Karpas-422 (cell line): ENCODE measurements at regions not wholly inside any gene's neighbourhood (a gene's known extent, or its start where the extent isn't known, plus 50 kb on each side); places are given as distances from the start of the nearest gene placed in this dataset.
"Not testable (repeated sequence)": the region's sequence is repeated elsewhere in the genome, so short reads cannot be mapped to it uniquely, and the experiment has no call there.

Experiments
- DNase-seq: peaks from one replicate; pipeline ENCODE4 v3.0.0-alpha.2; 2015
- H2AFZ ChIP-seq: fragments of 200-600 bp; sonication (generic); 2 replicates; pipeline ENCODE4 v1.6.1; 2014; ENCODE audit warnings: antibody characterized with exemption, low read length, mixed read lengths
- H3K27ac ChIP-seq: fragments of 200-600 bp; sonication (generic); 2 replicates; pipeline ENCODE4 v1.5.1; 2014; ENCODE audit warnings: mild to moderate bottlenecking, low read length, moderate library complexity
- H3K27me3 ChIP-seq: fragments of 200-600 bp; sonication (generic); 2 replicates; pipeline ENCODE4 v1.6.1; 2014; ENCODE audit warnings: low read length, mixed read lengths
- H3K36me3 ChIP-seq: fragments of 200-600 bp; sonication (generic); 2 replicates; pipeline ENCODE4 v1.6.1; 2014; ENCODE audit warnings: low read length, mixed read lengths; ENCODE audit not compliant: insufficient read depth
- H3K4me1 ChIP-seq: fragments of 200-600 bp; sonication (generic); 2 replicates; pipeline ENCODE4 v1.6.1; 2014; ENCODE audit warnings: mild to moderate bottlenecking, low read length, mixed read lengths
- H3K4me2 ChIP-seq: fragments of 200-600 bp; sonication (generic); 2 replicates; pipeline ENCODE4 v1.6.1; 2014; ENCODE audit warnings: low read length, low read depth, mild to moderate bottlenecking; ENCODE audit not compliant: poor library complexity, severe bottlenecking
- H3K4me3 ChIP-seq: fragments of 200-600 bp; sonication (generic); 2 replicates; pipeline ENCODE4 v1.5.1; 2014; ENCODE audit warnings: mild to moderate bottlenecking, antibody characterized with exemption, low read length, mixed read lengths
- H3K79me2 ChIP-seq: fragments of 200-600 bp; sonication (generic); 2 replicates; pipeline ENCODE4 v1.6.1; 2014; ENCODE audit warnings: mild to moderate bottlenecking, low read length, mixed read lengths
- H3K9ac ChIP-seq: fragments of 200-600 bp; sonication (generic); 2 replicates; pipeline ENCODE4 v1.6.0; 2014; ENCODE audit warnings: low read length
- H3K9me2 ChIP-seq: fragments of 200-600 bp; sonication (generic), shearing (Covaris generic); replicated peaks from 2 replicates; pipeline ENCODE4 v1.6.0; 2014; ENCODE audit warnings: mild to moderate bottlenecking, low read length, moderate library complexity; ENCODE audit not compliant: insufficient read depth
- H3K9me3 ChIP-seq: fragments of 300-700, 200-600 bp; sonication (generic); 2 replicates; pipeline ENCODE4 v1.6.1; 2014; ENCODE audit warnings: low read length, mixed read lengths
- H4K20me1 ChIP-seq: fragments of 200-600 bp; sonication (generic); 2 replicates; pipeline ENCODE4 v1.6.1; 2014; ENCODE audit warnings: mild to moderate bottlenecking, antibody characterized with exemption, low read length, low read depth; ENCODE audit not compliant: insufficient read depth

DNA sequence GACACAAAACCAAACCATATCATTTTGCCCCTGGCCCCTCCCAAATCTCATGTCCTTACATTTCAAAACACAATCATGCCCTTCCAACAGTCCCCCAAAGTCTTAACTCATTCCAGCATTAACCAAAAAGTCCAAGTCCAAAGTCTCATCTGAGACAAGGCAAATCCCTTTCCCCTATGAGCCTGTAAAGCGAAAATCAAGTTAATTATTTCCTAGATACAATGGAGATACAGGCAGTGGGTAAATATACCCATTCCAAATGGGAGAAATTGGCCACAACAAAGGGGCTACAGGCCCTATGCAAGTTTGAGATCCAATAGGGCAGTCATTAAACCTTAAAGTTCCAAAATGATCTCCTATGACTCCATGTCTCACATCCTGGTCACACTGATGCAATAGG is 709.9 kb upstream of the LUZP2 start:
- not testable (repeated sequence) for H3K4me2 ChIP-seq, H3K4me3 ChIP-seq, DNase-seq, H3K36me3 ChIP-seq, H3K27me3 ChIP-seq, H3K4me1 ChIP-seq, H3K9me2 ChIP-seq, H3K79me2 ChIP-seq, H2AFZ ChIP-seq, H3K27ac ChIP-seq, H3K9ac ChIP-seq, H4K20me1 ChIP-seq
- H3K9me3 ChIP-seq: peaks cover 13% of the 10 kb centered on the region

DNA sequence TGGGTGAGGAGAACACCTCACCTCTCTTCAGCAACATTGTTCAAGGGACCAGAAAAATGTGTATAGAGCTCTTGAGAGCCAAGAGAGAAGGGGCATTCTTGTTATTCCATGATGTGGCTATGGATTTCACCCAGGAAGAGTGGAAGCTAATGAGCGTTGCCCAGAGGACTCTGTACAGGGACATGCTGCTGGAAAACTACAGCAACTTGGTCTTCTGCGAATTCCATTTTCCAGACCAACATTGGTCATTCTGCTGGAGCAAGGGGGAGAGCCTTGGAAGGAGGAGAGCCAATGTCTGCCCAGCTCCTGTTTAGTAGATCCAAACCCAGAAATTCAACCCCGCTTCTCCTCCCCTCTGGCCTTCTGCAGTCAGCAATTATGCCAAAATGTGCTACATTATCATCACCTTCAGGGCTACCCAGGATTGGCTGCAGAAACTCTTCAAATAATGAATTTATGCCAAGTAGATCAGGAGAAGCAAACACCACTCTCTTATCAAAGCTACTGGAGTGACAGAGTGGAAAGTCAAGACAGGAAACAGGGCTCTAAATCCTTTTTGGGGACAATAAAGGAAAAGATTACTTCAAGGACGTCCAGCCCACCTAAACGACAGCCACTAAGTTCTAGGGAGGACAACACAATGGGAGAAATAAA is 707.5 kb upstream of the LUZP2 start:
- no peak overlapping the region for H3K27ac ChIP-seq

DNA sequence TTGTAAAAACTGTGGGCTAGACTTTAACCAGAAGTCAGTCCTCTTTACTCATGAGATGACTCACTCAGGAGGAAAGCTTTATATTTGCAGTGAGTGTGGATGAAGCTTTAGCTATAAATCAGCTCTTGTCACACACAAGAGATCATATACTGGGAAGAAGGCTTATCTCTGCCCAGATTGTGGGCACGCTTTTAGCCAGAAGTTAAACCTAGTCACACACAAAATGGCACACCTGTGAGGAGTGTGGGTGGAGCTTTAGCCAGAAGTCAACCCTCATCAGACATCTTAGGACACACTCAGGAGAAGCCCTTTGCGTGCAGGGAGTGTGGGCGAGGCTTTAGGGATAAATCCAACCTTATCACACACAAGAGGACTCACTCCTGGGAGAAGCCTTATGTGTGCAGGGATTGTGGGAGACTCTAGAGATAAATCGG is 706.9 kb upstream of the LUZP2 start:
- H3K27ac ChIP-seq: no peak overlapping the region
- no peak overlapping the region for H3K9ac ChIP-seq
- H4K20me1 ChIP-seq: no peaks in the 10 kb centered on the region
- H3K27me3 ChIP-seq: no peaks in the 10 kb centered on the region
- no peak overlapping the region for H3K4me2 ChIP-seq
- H3K9me3 ChIP-seq: peaks cover 7% of the 10 kb centered on the region
- H3K36me3 ChIP-seq: no peaks in the 10 kb centered on the region
- no peak for DNase-seq
- H3K9me2 ChIP-seq: no peaks in the 10 kb centered on the region
- H3K4me1 ChIP-seq: no peaks in the 10 kb centered on the region
- no peak overlapping the region for H3K4me3 ChIP-seq
- H3K79me2 ChIP-seq: no peaks in the 10 kb centered on the region
- H2AFZ ChIP-seq: no peak overlapping the region

More for the DNA sequence above, 707.5 kb upstream of the LUZP2 start:
- H3K9ac ChIP-seq: no peak overlapping the region
- no peak for DNase-seq
- H3K4me3 ChIP-seq: no peak overlapping the region
- H4K20me1 ChIP-seq: no peaks in the 10 kb centered on the region
- H3K4me1 ChIP-seq: no peaks in the 10 kb centered on the region
- H3K9me3 ChIP-seq: peaks cover 13% of the 10 kb centered on the region
- H2AFZ ChIP-seq: no peak overlapping the region
- H3K27me3 ChIP-seq: no peaks in the 10 kb centered on the region
- H3K9me2 ChIP-seq: no peaks in the 10 kb centered on the region
- no peak overlapping the region for H3K4me2 ChIP-seq
- H3K79me2 ChIP-seq: no peaks in the 10 kb centered on the region
- no peaks in the 10 kb centered on the region for H3K36me3 ChIP-seq

DNA sequence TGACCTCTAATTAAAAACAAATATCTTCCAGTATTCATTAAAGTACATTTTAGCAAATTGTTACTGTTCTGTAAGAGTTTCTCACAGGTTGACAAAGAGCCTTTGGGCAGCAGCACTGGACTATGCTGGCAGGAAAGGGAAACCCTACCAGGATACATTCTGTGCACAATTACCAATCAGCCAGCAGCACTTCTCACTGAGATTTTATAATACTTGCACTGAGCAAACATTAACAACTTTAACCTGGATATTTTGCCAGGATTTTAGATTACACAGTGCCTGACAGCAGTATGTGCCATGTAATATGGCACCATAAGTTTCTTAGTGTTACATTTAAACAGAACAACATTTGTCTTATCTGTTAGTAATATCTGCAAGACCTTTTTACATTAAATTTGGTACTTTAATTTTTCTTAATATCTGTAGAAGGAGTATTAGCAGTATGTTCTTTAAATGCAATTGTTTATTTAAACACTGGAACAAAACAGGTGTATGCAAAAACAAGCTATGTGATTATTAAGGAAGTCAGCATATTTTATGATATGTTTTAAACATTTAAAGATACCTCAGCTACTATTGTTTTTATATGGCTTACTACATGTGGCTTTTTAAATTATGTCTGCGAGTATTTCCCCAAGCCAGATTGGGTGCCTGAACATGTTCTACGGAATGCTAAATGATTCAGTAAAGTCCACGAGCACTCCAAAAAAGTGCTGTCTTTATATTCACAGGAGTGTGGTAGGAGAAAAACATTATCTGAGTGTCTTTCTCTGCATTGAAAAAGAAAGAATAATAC is 699.0 kb upstream of the LUZP2 start:
- DNase-seq: no peak
- H3K79me2 ChIP-seq: no peaks in the 10 kb centered on the region
- H3K27me3 ChIP-seq: no peaks in the 10 kb centered on the region
- no peak overlapping the region for H3K4me3 ChIP-seq
- H2AFZ ChIP-seq: no peak overlapping the region
- no peaks in the 10 kb centered on the region for H3K9me2 ChIP-seq
- no peak overlapping the region for H3K9ac ChIP-seq
- no peak overlapping the region for H3K27ac ChIP-seq
- no peaks in the 10 kb centered on the region for H4K20me1 ChIP-seq
- no peak overlapping the region for H3K4me2 ChIP-seq
- H3K4me1 ChIP-seq: no peaks in the 10 kb centered on the region
- H3K9me3 ChIP-seq: peaks cover 12% of the 10 kb centered on the region; the same call in 1 of the 2 replicates
- H3K36me3 ChIP-seq: no peaks in the 10 kb centered on the region

DNA sequence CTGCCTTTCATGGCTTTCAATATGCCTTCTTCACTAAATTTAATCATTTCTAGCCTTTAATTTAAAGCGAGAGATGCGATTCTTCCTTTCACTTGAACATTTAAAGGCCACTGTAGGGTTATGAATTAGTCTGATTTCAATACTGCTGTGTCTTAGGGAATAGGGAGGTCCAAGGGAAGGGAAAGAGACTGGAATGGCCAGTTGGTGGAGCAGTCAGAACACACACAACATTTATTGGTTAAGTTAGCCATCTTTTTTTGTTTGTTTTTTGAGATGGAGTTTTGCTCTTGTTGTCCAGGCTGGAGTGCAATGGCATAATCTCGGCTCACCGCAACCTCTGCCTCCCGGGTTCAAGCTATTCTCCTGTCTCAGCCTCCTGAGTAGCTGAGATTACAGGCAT is 662.5 kb upstream of the LUZP2 start:
- not testable (repeated sequence) for H3K27ac ChIP-seq, H3K9me2 ChIP-seq, H4K20me1 ChIP-seq, H3K4me1 ChIP-seq, H3K4me3 ChIP-seq, H3K36me3 ChIP-seq, H3K79me2 ChIP-seq, H3K27me3 ChIP-seq, H2AFZ ChIP-seq, H3K9ac ChIP-seq, H3K4me2 ChIP-seq, DNase-seq
- H3K9me3 ChIP-seq: peaks cover 10% of the 10 kb centered on the region

DNA sequence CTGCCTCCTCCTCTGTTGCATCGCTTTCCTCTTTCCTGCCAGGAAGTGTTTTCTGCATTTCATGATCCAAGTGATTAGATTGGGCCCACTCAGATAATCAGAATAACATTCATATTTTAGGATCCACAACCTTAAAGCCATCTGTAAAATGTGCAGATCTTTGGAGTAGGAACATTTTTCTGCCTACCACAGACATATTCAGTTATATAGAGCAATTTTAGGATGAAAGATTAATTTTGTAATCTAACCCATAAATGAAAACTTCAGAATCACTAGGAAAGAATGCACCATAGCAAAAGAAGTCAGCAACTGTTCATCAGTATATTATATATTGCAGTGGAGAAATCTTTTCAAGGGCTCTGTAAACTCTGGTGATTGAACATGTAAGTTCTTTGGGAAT is 659.9 kb upstream of the LUZP2 start:
- Histone ChIP-seq H3K9me3 (peaks cover 9% of the 10 kb centered on the region), H3K9me2 (no peaks in the 10 kb centered on the region), H3K27me3 (no peaks in the 10 kb centered on the region), H3K36me3 (no peaks in the 10 kb centered on the region), H3K4me2 (no peak overlapping the region), H3K4me1 (no peaks in the 10 kb centered on the region), H2AFZ (no peak overlapping the region), H3K27ac (no peak overlapping the region), H3K4me3 (no peak overlapping the region), H3K9ac (no peak overlapping the region), H3K79me2 (no peaks in the 10 kb centered on the region), H4K20me1 (no peaks in the 10 kb centered on the region)
- DNase-seq: no peak

DNA sequence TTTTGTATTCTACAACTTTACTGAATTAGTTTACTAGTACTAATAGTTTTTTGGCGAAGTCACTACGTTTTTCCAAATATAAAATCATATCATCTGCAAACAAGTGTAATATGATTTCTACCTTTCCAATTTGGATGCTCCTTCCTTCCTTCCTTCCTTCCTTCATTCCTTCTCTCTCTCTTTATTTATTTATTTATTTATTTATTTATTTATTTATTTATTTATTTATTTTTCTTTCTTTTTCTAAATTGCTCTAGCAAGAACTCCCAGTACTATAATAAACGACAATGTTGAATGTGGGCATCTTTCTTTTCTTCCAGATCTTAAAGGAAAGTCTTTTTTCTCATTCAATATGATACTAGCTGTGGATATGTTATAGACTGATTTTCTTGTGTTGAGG is 656.0 kb upstream of the LUZP2 start:
- H3K4me1 ChIP-seq: no peaks in the 10 kb centered on the region
- H3K9me3 ChIP-seq: peaks cover 9% of the 10 kb centered on the region
- no peaks in the 10 kb centered on the region for H3K79me2 ChIP-seq
- H3K4me3 ChIP-seq: no peak overlapping the region
- no peaks in the 10 kb centered on the region for H3K9me2 ChIP-seq
- DNase-seq: no peak
- no peak overlapping the region for H2AFZ ChIP-seq
- H3K9ac ChIP-seq: no peak overlapping the region
- no peak overlapping the region for H3K4me2 ChIP-seq
- H3K27me3 ChIP-seq: no peaks in the 10 kb centered on the region
- no peak overlapping the region for H3K27ac ChIP-seq
- no peaks in the 10 kb centered on the region for H4K20me1 ChIP-seq
- H3K36me3 ChIP-seq: no peaks in the 10 kb centered on the region

DNA sequence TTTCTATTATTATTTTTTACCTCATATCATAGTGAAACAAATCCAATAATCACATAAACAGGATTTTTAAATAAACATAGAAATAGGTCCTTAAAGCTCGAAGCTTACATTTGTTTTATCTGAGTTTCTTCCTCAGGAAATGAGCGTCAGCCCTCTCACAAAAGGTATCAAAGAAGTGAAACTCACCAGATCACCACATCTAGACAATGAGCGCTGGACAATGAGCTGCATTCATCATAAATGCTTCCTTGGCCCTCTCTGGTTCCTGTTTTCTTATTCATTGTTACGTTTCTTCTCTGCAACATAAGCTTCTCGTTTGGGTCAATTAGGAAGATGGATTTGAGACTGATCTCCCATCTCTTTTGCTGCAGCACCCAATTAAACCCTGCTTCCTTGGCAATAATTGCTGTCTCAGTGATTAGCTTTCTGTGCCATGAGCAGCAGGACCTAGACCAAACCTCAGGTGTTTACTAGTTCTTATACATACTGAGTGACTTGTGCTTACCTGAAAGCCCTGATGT is 649.9 kb upstream of the LUZP2 start:
- Histone ChIP-seq H3K4me1 (no peaks in the 10 kb centered on the region), H3K9me2 (no peaks in the 10 kb centered on the region), H3K9me3 (peaks cover 23% of the 10 kb centered on the region), H3K4me3 (no peak overlapping the region), H2AFZ (no peak overlapping the region), H3K79me2 (no peaks in the 10 kb centered on the region), H3K27me3 (no peaks in the 10 kb centered on the region), H3K36me3 (no peaks in the 10 kb centered on the region), H4K20me1 (no peaks in the 10 kb centered on the region), H3K9ac (no peak overlapping the region), H3K27ac (no peak overlapping the region), H3K4me2 (no peak overlapping the region)
- no peak for DNase-seq
